ENCODE measurements at regions not wholly inside any gene's neighbourhood (a gene's known extent, or its start where the extent isn't known, plus 50 kb on each side); places are given as distances from the start of the nearest gene placed in this dataset.

- Histone ChIP-seq H3K4me1 (ENCODE audit: insufficient read depth, low read length, severe bottlenecking) (peaks cover 10% of the 10 kb centered on the region), H2AFZ (ENCODE audit: low read length) (no peak overlapping the region), H4K20me1 (ENCODE audit: insufficient read depth, low read length) (no peaks in the 10 kb centered on the region), H3K4me2 (ENCODE audit: low read length) (no peak overlapping the region), H3K27me3 (ENCODE audit: insufficient read depth, low read length) (no peaks in the 10 kb centered on the region), H3K36me3 (ENCODE audit: insufficient read depth, low read length) (no peaks in the 10 kb centered on the region), H3K4me3 (ENCODE audit: low read depth, low read length, poor library complexity, severe bottlenecking) (no peak overlapping the region), H3K79me2 (ENCODE audit: insufficient read depth, low read length) (no peaks in the 10 kb centered on the region), H3K9ac (ENCODE audit: low read length) (no peak overlapping the region), H3F3A (ENCODE audit: insufficient read depth, low read length) (no peaks in the 10 kb centered on the region), H3K9me3 (ENCODE audit: low read length) (no peaks in the 10 kb centered on the region), H3K27ac (ENCODE audit: low read depth, low read length, poor library complexity, severe bottlenecking) (no peak overlapping the region), H3K9me2 (ENCODE audit: low read depth, low read length) (no peaks in the 10 kb centered on the region)
- TF ChIP-seq EZH2 (IDR thresholded peaks at IDR 0.05; ENCODE audit: borderline replicate concordance, low read length) = no peak
- TF ChIP-seq CTCF (IDR thresholded peaks at IDR 0.05; ENCODE audit: low read length) = no peak
Observed at GRCh38 chr2:45211636-45212035, 202.4 kb upstream of the SIX2 start.

GRCh38 chr2:45210462-45211195, 201.4 kb upstream of the SIX2 start:
- Histone ChIP-seq H3K27ac (ENCODE audit: low read depth, low read length, poor library complexity, severe bottlenecking) (no peak overlapping the region), H3F3A (ENCODE audit: insufficient read depth, low read length) (no peaks in the 10 kb centered on the region), H3K36me3 (ENCODE audit: insufficient read depth, low read length) (no peaks in the 10 kb centered on the region), H3K9me2 (ENCODE audit: low read depth, low read length) (no peaks in the 10 kb centered on the region), H3K9me3 (ENCODE audit: low read length) (no peaks in the 10 kb centered on the region), H2AFZ (ENCODE audit: low read length) (0 out of 2 replicates have a peak overlapping the region, but pooled peaks have one; percentile 70), H3K79me2 (ENCODE audit: insufficient read depth, low read length) (no peaks in the 10 kb centered on the region), H3K4me1 (ENCODE audit: insufficient read depth, low read length, severe bottlenecking) (peaks cover 10% of the 10 kb centered on the region), H4K20me1 (ENCODE audit: insufficient read depth, low read length) (no peaks in the 10 kb centered on the region), H3K4me2 (ENCODE audit: low read length) (no peak overlapping the region), H3K27me3 (ENCODE audit: insufficient read depth, low read length) (no peaks in the 10 kb centered on the region), H3K9ac (ENCODE audit: low read length) (no peak overlapping the region), H3K4me3 (ENCODE audit: low read depth, low read length, poor library complexity, severe bottlenecking) (no peak overlapping the region)
- TF ChIP-seq EZH2 (IDR thresholded peaks at IDR 0.05; ENCODE audit: borderline replicate concordance, low read length) = no peak
- TF ChIP-seq CTCF (IDR thresholded peaks at IDR 0.05; ENCODE audit: low read length) = no peak

GRCh38 chr2:45209875-45210274, 200.6 kb upstream of the SIX2 start:
- Histone ChIP-seq H3K4me2 (ENCODE audit: low read length) (no peak overlapping the region), H3K36me3 (ENCODE audit: insufficient read depth, low read length) (no peaks in the 10 kb centered on the region), H2AFZ (ENCODE audit: low read length) (no peak overlapping the region), H3K4me3 (ENCODE audit: low read depth, low read length, poor library complexity, severe bottlenecking) (no peak overlapping the region), H3K27me3 (ENCODE audit: insufficient read depth, low read length) (no peaks in the 10 kb centered on the region), H3K79me2 (ENCODE audit: insufficient read depth, low read length) (no peaks in the 10 kb centered on the region), H3K9me2 (ENCODE audit: low read depth, low read length) (no peaks in the 10 kb centered on the region), H3K27ac (ENCODE audit: low read depth, low read length, poor library complexity, severe bottlenecking) (no peak overlapping the region), H3K4me1 (ENCODE audit: insufficient read depth, low read length, severe bottlenecking) (peaks cover 10% of the 10 kb centered on the region), H3K9ac (ENCODE audit: low read length) (no peak overlapping the region), H3F3A (ENCODE audit: insufficient read depth, low read length) (no peaks in the 10 kb centered on the region), H4K20me1 (ENCODE audit: insufficient read depth, low read length) (no peaks in the 10 kb centered on the region), H3K9me3 (ENCODE audit: low read length) (no peaks in the 10 kb centered on the region)
- TF ChIP-seq CTCF (IDR thresholded peaks at IDR 0.05; ENCODE audit: low read length) (no peak), EZH2 (IDR thresholded peaks at IDR 0.05; ENCODE audit: borderline replicate concordance, low read length) (no peak)

Measured in OCI-LY1 (cell line).